Gastrocnemius medialis (tissue), 4 donors: ENCODE measurements at regions not wholly inside any gene's neighbourhood (a gene's known extent, or its start where the extent isn't known, plus 50 kb on each side); places are given as distances from the start of the nearest gene placed in this dataset.

Experiments used
- ATAC-seq, 2 donors: fragments of 150-250 bp; one replicate each; pipeline ENCODE4 v1.9.1; 2016
- DNase-seq, 2 donors: peaks; one replicate each; pipeline ENCODE4 v3.0.0-alpha.2; 2019
- H3K27ac ChIP-seq, 4 donors: fragments of 200-600 bp; sonication (generic); 1 replicate in 1 of 4; 2 replicates in 3 of 4; pipeline ENCODE4 v1.5.1; 2016 to 2018; ENCODE audit warnings: mild to moderate bottlenecking in 2 of 4, moderate library complexity in 1 of 4
- H3K27me3 ChIP-seq, 3 donors: fragments of 200-600 bp; sonication (generic) in 2 of 3; 1 replicate in 1 of 3; 2 replicates in 2 of 3; pipeline versions ENCODE4 v1.5.1 to v1.6.0; 2016 to 2019; ENCODE audit warnings: mild to moderate bottlenecking in 1 of 3, moderate library complexity in 1 of 3
- H3K36me3 ChIP-seq, 2 donors: fragments of 200-600 bp; sonication (generic) in 1 of 2; one replicate each; pipeline ENCODE4 v1.5.1; 2017 to 2018
- H3K4me1 ChIP-seq, 2 donors: fragments of 200-600 bp; sonication (generic) in 1 of 2; one replicate each; pipeline ENCODE4 v1.5.1; 2016 to 2017; ENCODE audit warnings: mild to moderate bottlenecking in 2 of 2
- H3K4me3 ChIP-seq, 4 donors: fragments of 200-600 bp; sonication (generic) in 3 of 4; 1 replicate in 1 of 4; 2 replicates in 3 of 4; pipeline ENCODE4 v1.5.1; 2016 to 2019; ENCODE audit warnings: mild to moderate bottlenecking in 2 of 4
- H3K9me3 ChIP-seq, 3 donors: fragments of 200-600 bp; sonication (generic) in 2 of 3; 1 replicate in 1 of 3; 2 replicates in 2 of 3; pipeline ENCODE4 v1.5.1; 2016 to 2019
- CTCF ChIP-seq, 5 experiments: fragments of 450-650 bp in 3 of 5; fragments of 200-600 bp in 2 of 5; sonication (generic) in 2 of 5; IDR thresholded peaks in 4 of 5; conservative IDR thresholded peaks in 1 of 5; 1 replicate in 4 of 5; 2 replicates in 1 of 5; pipeline ENCODE4 v1.5.1; 2016 to 2019; ENCODE audit warnings: antibody characterized with exemption in 5 of 5, mild to moderate bottlenecking in 3 of 5, moderate library complexity in 3 of 5
- POLR2A ChIP-seq, 2 donors: fragments of 450-650 bp; IDR thresholded peaks; one replicate each; pipeline ENCODE4 v1.6.1; 2017; ENCODE audit warnings: antibody characterized with exemption in 2 of 2, mild to moderate bottlenecking in 2 of 2, moderate library complexity in 2 of 2
- in situ Hi-C, 4 donors: fragments of 200-750 bp; cut with MboI; loops; one replicate each; pipeline versions ENCODE4 v1.15.0 to v1.8.0; 2017; ENCODE audit warnings: low sequenced_read_pairs in 4 of 4
- intact Hi-C: fragments of 100-400 bp; cut with DNase I; formaldehyde crosslinking; loops from one replicate; pipeline ENCODE4 v1.15.1; 2023; ENCODE audit warnings: low total_unique reads

DNA sequence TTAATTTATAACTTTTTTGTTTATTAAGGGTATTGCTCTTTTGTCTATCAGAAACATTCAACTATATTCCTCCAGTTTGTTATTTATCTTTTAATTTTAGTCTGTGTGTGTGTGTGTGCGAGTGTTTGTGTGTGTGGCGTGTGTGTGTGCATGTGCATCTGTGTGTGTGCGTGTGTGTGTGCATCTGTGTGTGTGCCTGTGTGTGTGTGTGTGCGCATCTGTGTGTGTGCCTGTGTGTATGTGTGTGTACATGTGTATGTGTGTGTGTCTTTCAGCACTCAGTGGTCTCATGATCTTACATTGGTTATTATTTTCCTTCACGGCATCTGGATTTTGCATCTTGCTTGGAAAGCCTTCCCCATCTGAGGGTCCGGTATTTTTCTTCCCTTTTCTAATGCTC lies 281.1 kb upstream of the RTL1 start:
- no peaks in the 10 kb centered on the region for H3K27me3 ChIP-seq
- no peak for ATAC-seq
- H3K4me3 ChIP-seq, result no peak overlapping the region
- no peaks in the 10 kb centered on the region for H3K36me3 ChIP-seq
- no peaks in the 10 kb centered on the region for H3K9me3 ChIP-seq
- no peak for TF ChIP-seq CTCF (IDR thresholded peaks at IDR 0.05 in 4 of 5, conservative IDR thresholded peaks at IDR 0.05 in 1 of 5)
- no peak for TF ChIP-seq POLR2A (IDR thresholded peaks at IDR 0.05)
- no peaks in the 10 kb centered on the region for H3K4me1 ChIP-seq
- intact Hi-C loops (no loop called here), in situ Hi-C loops (no loop called here)
- no peak for DNase-seq
- H3K27ac ChIP-seq, result no peak overlapping the region

DNA sequence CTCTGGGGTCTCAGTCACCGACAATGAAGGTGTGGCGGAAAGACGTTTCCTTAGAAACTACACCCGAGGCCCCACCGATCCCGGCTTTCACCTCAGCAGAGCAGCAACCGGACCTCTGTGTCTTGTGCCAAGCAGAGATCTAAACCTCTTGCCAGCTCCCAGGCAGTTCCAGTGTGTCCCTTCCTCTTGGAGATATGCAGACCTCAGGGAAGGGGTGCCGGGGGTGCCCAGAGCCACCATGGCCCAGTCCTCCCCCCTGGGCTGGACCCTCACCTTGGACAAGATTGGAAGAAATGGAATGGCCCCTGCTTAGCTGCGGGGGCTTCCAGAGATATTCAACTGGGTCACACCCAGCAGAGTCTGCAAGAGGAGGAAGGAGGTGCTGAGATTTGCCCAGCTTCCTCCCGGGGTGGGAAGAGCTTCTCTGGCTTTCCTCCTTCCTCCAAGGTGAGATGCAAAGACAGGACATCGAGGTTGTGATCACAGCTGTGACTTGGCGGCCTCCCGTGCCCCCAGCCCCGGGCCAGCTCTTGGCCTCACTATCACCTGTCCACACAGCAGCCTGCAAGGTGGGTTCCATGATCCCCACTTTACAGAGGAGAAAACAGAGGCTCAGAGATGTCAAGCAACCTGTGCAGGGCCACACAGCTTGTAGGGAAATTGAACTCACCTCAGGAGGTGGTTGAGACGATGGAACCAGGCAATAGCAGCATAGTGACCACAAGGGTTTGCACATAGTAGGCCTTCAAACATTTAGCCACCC lies 281.7 kb upstream of the RTL1 start:
- Histone ChIP-seq H3K27ac (no peak overlapping the region), H3K9me3 (no peaks in the 10 kb centered on the region), H3K36me3 (no peaks in the 10 kb centered on the region), H3K27me3 (no peaks in the 10 kb centered on the region), H3K4me1 (no peaks in the 10 kb centered on the region), H3K4me3 (no peak overlapping the region)
- no peak for DNase-seq
- TF ChIP-seq POLR2A (IDR thresholded peaks at IDR 0.05) (no peak), CTCF (IDR thresholded peaks at IDR 0.05 in 4 of 5, conservative IDR thresholded peaks at IDR 0.05 in 1 of 5) (no peak)
- intact Hi-C loops, result no loop called here
- ATAC-seq, result no peak
- in situ Hi-C loops, result no loop called here

DNA sequence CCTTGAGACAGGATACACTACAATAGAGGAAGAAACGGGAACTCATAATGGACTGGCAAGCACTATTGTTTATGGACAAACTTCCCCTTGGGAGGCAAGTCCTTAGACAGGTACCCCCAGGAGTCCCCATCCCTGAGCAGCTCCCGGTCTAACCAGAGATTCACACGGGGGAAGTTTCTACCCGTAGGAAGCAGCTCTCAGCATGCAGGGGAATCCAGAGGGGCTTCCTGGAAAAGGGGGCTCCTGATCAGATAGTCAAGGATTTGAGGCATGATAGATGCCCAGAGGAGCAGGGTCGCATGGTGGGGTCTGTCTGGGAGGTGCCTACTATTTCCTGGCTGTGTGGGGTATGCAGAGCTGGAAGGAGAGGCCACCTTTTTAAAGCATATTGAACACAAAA lies 282.4 kb upstream of the RTL1 start:
- H3K4me1 ChIP-seq, result no peaks in the 10 kb centered on the region
- H3K27ac ChIP-seq, result no peak overlapping the region
- intact Hi-C loops (no loop called here), in situ Hi-C loops (no loop called here)
- H3K9me3 ChIP-seq, result no peaks in the 10 kb centered on the region
- H3K27me3 ChIP-seq, result no peaks in the 10 kb centered on the region
- no peak for DNase-seq
- ATAC-seq, result no peak
- no peak for TF ChIP-seq POLR2A (IDR thresholded peaks at IDR 0.05)
- TF ChIP-seq CTCF (IDR thresholded peaks at IDR 0.05 in 4 of 5, conservative IDR thresholded peaks at IDR 0.05 in 1 of 5), result no peak
- H3K36me3 ChIP-seq, result no peaks in the 10 kb centered on the region
- no peak overlapping the region for H3K4me3 ChIP-seq

GRCh38 chr14:101186544-101186943 lies 283.0 kb upstream of the RTL1 start:
- no peaks in the 10 kb centered on the region for H3K27me3 ChIP-seq
- no peak for ATAC-seq
- DNase-seq, result no peak
- H3K27ac ChIP-seq, result no peak overlapping the region
- H3K9me3 ChIP-seq, result no peaks in the 10 kb centered on the region
- H3K4me1 ChIP-seq, result no peaks in the 10 kb centered on the region
- TF ChIP-seq POLR2A (IDR thresholded peaks at IDR 0.05) (no peak), CTCF (IDR thresholded peaks at IDR 0.05 in 4 of 5, conservative IDR thresholded peaks at IDR 0.05 in 1 of 5) (no peak)
- intact Hi-C loops (no loop called here), in situ Hi-C loops (no loop called here)
- H3K36me3 ChIP-seq, result no peaks in the 10 kb centered on the region
- H3K4me3 ChIP-seq, result no peak overlapping the region
